Esophagus squamous epithelium (tissue), 4 donors: ENCODE measurements at regions not wholly inside any gene's neighbourhood (a gene's known extent, or its start where the extent isn't known, plus 50 kb on each side); places are given as distances from the start of the nearest gene placed in this dataset.

Source experiments
- CTCF ChIP-seq, 6 experiments: fragments of 450-650 bp in 4 of 6; fragments of 200-600 bp in 2 of 6; sonication (generic) in 2 of 6; IDR thresholded peaks; one replicate each; pipeline ENCODE4 v1.5.1; 2016 to 2019; ENCODE audit warnings: antibody characterized with exemption in 6 of 6, mild to moderate bottlenecking in 4 of 6, moderate library complexity in 4 of 6
- POLR2A ChIP-seq, 4 donors: fragments of 450-650 bp; IDR thresholded peaks; one replicate each; pipeline ENCODE4 v1.6.1; 2017; ENCODE audit warnings: antibody characterized with exemption in 4 of 4, mild to moderate bottlenecking in 4 of 4, moderate library complexity in 3 of 4

- no peak for TF ChIP-seq CTCF (IDR thresholded peaks at IDR 0.05)
- TF ChIP-seq POLR2A (IDR thresholded peaks at IDR 0.05): no peak
Measured at GRCh38 chr15:69789648-69790393, 307.9 kb downstream of the TLE3 start.
